ENCODE measurements at regions not wholly inside any gene's neighbourhood (a gene's known extent, or its start where the extent isn't known, plus 50 kb on each side); places are given as distances from the start of the nearest gene placed in this dataset.

- FAIRE-seq, result no peak
Observed at GRCh38 chr7:155201325-155202087, 96.2 kb upstream of the INSIG1 start.

GRCh38 chr7:155202106-155202871, 95.4 kb upstream of the INSIG1 start:
- DNase-seq (ENCODE audit: low spot score) (no peak), FAIRE-seq (no peak)

More at GRCh38 chr7:155201325-155202087, 96.2 kb upstream of the INSIG1 start:
- no peak for DNase-seq (ENCODE audit: low spot score)

DNA sequence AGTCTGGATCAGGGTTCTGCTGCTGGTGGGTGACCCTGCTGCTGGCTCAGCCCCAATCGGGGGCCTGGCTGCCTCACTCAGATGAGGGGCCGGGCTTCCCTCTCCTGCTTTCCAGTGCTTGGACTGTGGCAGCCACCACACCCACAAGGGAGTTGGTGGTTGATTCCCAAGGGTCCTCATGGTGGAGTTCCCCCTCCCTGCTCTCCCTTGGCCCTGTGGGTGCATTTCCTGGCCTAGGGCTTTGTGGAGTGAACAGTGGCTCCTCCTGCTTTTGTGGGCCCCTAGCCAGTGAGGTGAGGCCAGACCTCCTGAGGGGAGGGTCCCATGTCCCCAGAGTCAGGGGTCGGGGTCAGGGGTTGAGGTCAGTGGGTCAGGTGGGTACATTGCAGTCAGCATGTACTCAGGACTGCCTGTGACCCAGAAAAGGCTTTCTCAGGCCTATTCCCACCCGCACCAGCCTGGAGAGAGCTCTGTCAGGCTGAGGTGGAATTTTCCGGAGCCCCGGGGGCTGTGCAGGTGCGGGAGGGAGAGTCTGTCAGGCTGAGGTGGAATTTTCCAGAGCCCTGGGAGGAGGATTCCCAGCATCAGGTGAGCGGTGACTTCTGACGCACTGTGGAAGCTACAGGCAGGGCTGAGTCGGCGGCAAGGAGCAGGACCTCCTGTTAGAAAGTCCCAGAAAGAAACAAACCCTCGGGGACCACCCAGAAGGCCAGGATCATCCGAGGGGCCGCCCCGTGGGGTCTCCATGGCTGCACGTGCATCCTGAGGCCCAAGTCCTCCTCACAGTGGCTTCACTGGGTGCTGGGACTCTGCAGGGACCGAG, 94.4 kb upstream of the INSIG1 start:
- DNase-seq (ENCODE audit: low spot score), result no peak

GRCh38 chr7:155203882-155204691, 93.6 kb upstream of the INSIG1 start:
- no peak for FAIRE-seq
- DNase-seq (ENCODE audit: low spot score), result no peak

More for the DNA sequence above, 94.4 kb upstream of the INSIG1 start:
- no peak for FAIRE-seq

GRCh38 chr7:155204744-155205367, 92.8 kb upstream of the INSIG1 start:
- DNase-seq (ENCODE audit: low spot score) (no peak), FAIRE-seq (no peak)

DNA sequence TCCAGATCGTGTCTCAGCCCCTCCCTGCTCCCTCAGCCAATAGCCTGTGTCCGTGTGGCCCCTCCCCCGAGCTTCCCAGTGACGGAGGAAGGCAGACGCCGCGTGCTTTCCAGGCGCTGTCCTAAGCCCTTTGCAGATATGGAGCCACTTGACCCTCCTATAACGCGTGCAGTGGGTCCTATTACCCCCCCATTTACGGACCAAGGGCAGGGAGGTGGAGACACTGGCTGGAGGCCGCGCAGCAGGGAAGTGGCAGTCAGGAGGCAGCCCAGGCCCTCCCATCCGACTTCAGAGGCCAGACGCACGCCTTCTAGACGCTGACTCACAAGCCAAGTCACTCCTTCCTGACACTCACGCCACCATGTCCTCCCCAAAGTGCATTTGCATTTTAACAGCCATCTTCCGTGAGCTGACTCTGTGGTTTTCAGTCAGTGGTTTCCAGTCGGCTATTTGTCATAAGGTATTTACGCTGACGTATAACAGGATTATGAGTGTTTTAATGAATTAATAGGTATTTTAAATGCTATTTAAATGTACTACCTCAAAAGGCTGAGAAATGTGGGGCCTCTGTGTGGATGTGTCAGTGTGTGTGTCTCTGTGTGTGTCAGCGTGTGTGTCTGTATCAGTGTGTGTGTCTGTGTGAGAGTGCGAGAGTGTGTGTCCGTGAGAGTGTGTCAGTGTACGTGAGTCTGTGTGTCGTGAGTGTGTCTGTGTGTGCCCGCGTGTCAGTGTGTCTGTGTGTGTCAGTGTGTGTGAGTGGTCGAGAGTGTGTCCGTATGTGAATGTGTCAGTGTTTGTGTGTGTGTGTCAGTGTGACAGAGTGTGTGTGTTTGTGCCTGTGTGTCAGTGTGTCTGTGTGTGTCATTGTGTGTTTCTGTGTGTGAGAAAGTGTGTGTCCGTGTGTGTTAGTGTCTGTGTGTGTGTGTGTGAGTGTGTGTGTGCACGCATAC, 92.0 kb upstream of the INSIG1 start:
- DNase-seq (ENCODE audit: low spot score), result peak; percentile 71
- no peak for FAIRE-seq

- FAIRE-seq, result no peak
Observed at GRCh38 chr7:155206318-155207020, 91.2 kb upstream of the INSIG1 start.

GRCh38 chr7:155207326-155208002, 90.2 kb upstream of the INSIG1 start:
- no peak for DNase-seq (ENCODE audit: low spot score)
- FAIRE-seq, result no peak

More at GRCh38 chr7:155206318-155207020, 91.2 kb upstream of the INSIG1 start:
- no peak for DNase-seq (ENCODE audit: low spot score)

DNA sequence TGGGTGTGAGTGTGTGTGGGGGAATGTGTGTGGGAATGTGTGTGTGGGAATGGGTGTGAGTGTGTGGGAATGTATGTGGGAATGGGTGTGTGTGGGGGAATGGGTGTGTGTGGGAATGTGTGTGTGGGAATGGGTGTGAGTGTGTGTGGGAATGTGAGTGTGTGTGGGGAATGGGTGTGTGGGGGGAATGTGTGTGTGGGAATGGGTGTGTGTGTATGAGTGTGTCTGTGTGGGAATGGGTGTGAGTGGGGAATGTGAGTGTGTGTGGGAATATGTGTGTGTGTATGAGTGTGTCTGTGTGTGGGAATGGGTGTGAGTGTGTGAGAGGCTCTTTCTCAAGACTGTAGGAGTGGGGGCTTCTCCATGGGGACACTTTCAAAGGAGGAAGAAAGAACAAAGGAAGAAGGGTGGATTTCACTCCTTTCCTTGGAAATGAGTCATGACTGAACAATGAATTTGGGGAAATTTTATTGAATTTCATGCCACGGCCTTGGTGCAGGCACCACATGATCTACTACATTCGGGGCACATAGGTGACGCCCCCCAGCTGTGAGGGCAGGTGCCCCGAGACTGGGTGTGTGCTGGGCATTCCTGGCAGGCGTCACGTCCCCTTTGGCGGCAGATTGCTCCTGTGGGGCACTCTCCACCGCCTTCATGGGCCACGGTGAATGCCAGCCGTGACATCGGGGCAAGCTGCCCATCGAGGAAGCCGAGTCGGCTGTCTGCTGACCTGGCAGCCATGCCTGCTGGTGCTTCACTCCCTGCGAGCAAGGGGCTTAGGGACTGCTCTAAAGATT, 88.8 kb upstream of the INSIG1 start:
- FAIRE-seq (no peak), DNase-seq (ENCODE audit: low spot score) (peak; percentile 21)

- FAIRE-seq, result no peak
- no peak for DNase-seq (ENCODE audit: low spot score)
Observed at GRCh38 chr7:155209478-155210319, 88.0 kb upstream of the INSIG1 start.

- DNase-seq (ENCODE audit: low spot score) (no peak), FAIRE-seq (no peak)
Observed at GRCh38 chr7:155210356-155210755, 87.3 kb upstream of the INSIG1 start.

- FAIRE-seq (no peak), DNase-seq (ENCODE audit: low spot score) (no peak)
Observed at GRCh38 chr7:155211173-155211572, 86.5 kb upstream of the INSIG1 start.

DNA sequence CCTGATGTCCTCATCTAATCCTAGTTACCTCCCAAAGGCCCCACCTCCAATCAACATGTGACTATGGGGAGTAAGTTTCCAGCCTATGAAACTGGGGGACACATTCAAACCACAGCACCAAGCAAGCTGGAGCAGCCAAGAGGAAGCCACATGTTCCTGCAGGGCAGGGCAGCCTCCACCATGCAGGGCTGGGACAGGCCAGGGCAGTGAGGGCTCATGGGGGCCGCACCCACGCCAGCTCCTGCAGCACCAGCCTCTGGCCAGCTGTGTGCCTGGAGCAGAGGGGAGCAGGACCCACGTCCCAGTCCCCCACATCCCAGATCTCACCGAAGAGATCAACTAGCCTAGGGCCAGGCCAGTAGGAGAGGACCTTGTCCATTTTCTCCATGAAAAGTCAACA, 85.9 kb upstream of the INSIG1 start:
- FAIRE-seq (no peak), DNase-seq (ENCODE audit: low spot score) (no peak)

DNA sequence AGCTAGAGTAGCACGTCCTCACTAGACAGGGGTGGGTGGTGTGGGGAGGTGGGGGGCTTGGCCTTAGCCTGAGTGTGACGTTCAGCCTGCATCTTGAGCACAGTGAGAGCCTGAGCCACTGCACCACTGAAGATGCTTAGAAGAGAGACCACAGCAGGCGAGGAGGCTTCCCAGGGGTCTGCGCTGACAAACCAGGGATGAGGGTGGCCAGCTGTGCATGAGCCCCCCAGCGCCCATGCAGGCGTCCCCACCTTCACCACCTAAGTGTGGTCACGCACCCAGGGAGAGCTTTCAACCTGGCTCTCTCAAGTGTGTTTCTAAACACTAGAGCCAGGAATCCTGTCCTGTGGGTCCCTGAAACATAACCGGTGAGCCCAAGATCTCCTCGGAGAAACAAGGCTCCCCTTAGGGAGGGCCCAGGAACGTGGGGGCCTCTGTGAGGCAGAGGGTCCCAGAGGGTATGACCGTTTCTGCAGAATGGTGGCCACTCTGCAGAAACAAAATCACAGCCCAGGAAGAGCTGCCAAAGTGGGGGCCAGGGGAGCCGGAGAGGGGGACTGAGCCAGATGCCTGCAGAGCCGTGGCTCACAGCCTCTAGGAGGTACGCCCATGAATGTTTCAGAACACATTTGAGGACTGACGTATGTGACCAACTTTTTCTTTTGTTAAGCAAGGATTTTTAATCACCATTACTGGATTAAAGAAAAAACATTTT, 85.2 kb upstream of the INSIG1 start:
- no peak for DNase-seq (ENCODE audit: low spot score)
- no peak for FAIRE-seq

- DNase-seq (ENCODE audit: low spot score), result no peak
- FAIRE-seq, result no peak
Observed at GRCh38 chr7:155213385-155213784, 84.3 kb upstream of the INSIG1 start.

Measured in urothelium cell line (cell line).